Neuron (in vitro differentiated cells): ENCODE measurements at regions not wholly inside any gene's neighbourhood (a gene's known extent, or its start where the extent isn't known, plus 50 kb on each side); places are given as distances from the start of the nearest gene placed in this dataset.

Experiments
- H2AFZ ChIP-seq: one replicate; pipeline ENCODE4 v1.6.1; 2013; ENCODE audit warnings: low read depth, mild to moderate bottlenecking, inconsistent platforms, low read length, moderate library complexity
- H3K27me3 ChIP-seq: one replicate; pipeline ENCODE4 v1.6.1; 2013; ENCODE audit warnings: low read length; ENCODE audit not compliant: insufficient read depth
- H3K36me3 ChIP-seq: one replicate; pipeline ENCODE4 v1.6.1; 2013; ENCODE audit warnings: low read length; ENCODE audit not compliant: insufficient read depth
- H3K4me1 ChIP-seq: one replicate; pipeline ENCODE4 v1.6.1; 2013; ENCODE audit warnings: low read length; ENCODE audit not compliant: insufficient read depth
- H3K4me3 ChIP-seq: 2 replicates; pipeline ENCODE4 v1.5.1; 2013; ENCODE audit warnings: mild to moderate bottlenecking, low read length, moderate library complexity
- H3K9me3 ChIP-seq: one replicate; pipeline ENCODE4 v1.6.1; 2013; ENCODE audit warnings: low read length

GRCh38 chr4:133812954-133813353 is 388.6 kb downstream of the PABPC4L start:
- Histone ChIP-seq H2AFZ (no peak overlapping the region), H3K4me3 (no peak overlapping the region), H3K36me3 (no peaks in the 10 kb centered on the region)

GRCh38 chr4:133812236-133812635 is 389.4 kb downstream of the PABPC4L start:
- Histone ChIP-seq H3K36me3 (no peaks in the 10 kb centered on the region), H2AFZ (peak overlapping the region; percentile 0), H3K9me3 (no peaks in the 10 kb centered on the region), H3K4me3 (no peak overlapping the region), H3K27me3 (no peaks in the 10 kb centered on the region), H3K4me1 (no peaks in the 10 kb centered on the region)

More at GRCh38 chr4:133812954-133813353, 388.6 kb downstream of the PABPC4L start:
- no peaks in the 10 kb centered on the region for H3K9me3 ChIP-seq
- no peaks in the 10 kb centered on the region for H3K27me3 ChIP-seq
- H3K4me1 ChIP-seq = no peaks in the 10 kb centered on the region

- Histone ChIP-seq H2AFZ (no peak overlapping the region), H3K36me3 (no peaks in the 10 kb centered on the region), H3K9me3 (no peaks in the 10 kb centered on the region), H3K4me1 (no peaks in the 10 kb centered on the region), H3K27me3 (no peaks in the 10 kb centered on the region), H3K4me3 (no peak overlapping the region)
Measured at GRCh38 chr4:133808151-133808550, 393.4 kb downstream of the PABPC4L start.

GRCh38 chr4:133803341-133803740 is 398.2 kb downstream of the PABPC4L start:
- Histone ChIP-seq H3K36me3 (no peaks in the 10 kb centered on the region), H3K27me3 (no peaks in the 10 kb centered on the region), H2AFZ (no peak overlapping the region), H3K4me1 (peaks cover 37% of the 10 kb centered on the region), H3K9me3 (no peaks in the 10 kb centered on the region), H3K4me3 (no peak overlapping the region)

GRCh38 chr4:133802359-133803140 is 399.0 kb downstream of the PABPC4L start:
- Histone ChIP-seq H3K9me3 (no peaks in the 10 kb centered on the region), H3K36me3 (no peaks in the 10 kb centered on the region), H3K27me3 (no peaks in the 10 kb centered on the region), H3K4me1 (peaks cover 42% of the 10 kb centered on the region), H2AFZ (no peak overlapping the region), H3K4me3 (no peak overlapping the region)

GRCh38 chr4:133801883-133802282 is 399.7 kb downstream of the PABPC4L start:
- no peaks in the 10 kb centered on the region for H3K36me3 ChIP-seq
- no peaks in the 10 kb centered on the region for H3K27me3 ChIP-seq
- peaks cover 43% of the 10 kb centered on the region for H3K4me1 ChIP-seq
- no peak overlapping the region for H3K4me3 ChIP-seq
- no peak overlapping the region for H2AFZ ChIP-seq
- no peaks in the 10 kb centered on the region for H3K9me3 ChIP-seq

- peaks cover 43% of the 10 kb centered on the region for H3K4me1 ChIP-seq
- H3K4me3 ChIP-seq = no peak overlapping the region
- no peaks in the 10 kb centered on the region for H3K9me3 ChIP-seq
- H3K27me3 ChIP-seq = no peaks in the 10 kb centered on the region
- no peaks in the 10 kb centered on the region for H3K36me3 ChIP-seq
- no peak overlapping the region for H2AFZ ChIP-seq
Measured at GRCh38 chr4:133800966-133801365, 400.6 kb downstream of the PABPC4L start.

- H3K4me1 ChIP-seq = peaks cover 43% of the 10 kb centered on the region
- H2AFZ ChIP-seq = no peak overlapping the region
- H3K27me3 ChIP-seq = no peaks in the 10 kb centered on the region
- no peak overlapping the region for H3K4me3 ChIP-seq
- H3K9me3 ChIP-seq = no peaks in the 10 kb centered on the region
- no peaks in the 10 kb centered on the region for H3K36me3 ChIP-seq
Measured at GRCh38 chr4:133799717-133800315, 401.8 kb downstream of the PABPC4L start.

GRCh38 chr4:133777661-133778060 is 423.9 kb downstream of the PABPC4L start:
- Histone ChIP-seq H3K27me3 (no peaks in the 10 kb centered on the region), H3K9me3 (no peaks in the 10 kb centered on the region), H3K4me1 (no peaks in the 10 kb centered on the region), H3K36me3 (no peaks in the 10 kb centered on the region), H3K4me3 (no peak overlapping the region), H2AFZ (no peak overlapping the region)

- Histone ChIP-seq H3K4me1 (no peaks in the 10 kb centered on the region), H3K36me3 (no peaks in the 10 kb centered on the region), H3K27me3 (no peaks in the 10 kb centered on the region)
Measured at GRCh38 chr4:133776961-133777360, 424.6 kb downstream of the PABPC4L start.

GRCh38 chr4:133776503-133776902 is 425.1 kb downstream of the PABPC4L start:
- Histone ChIP-seq H3K27me3 (no peaks in the 10 kb centered on the region), H3K9me3 (no peaks in the 10 kb centered on the region), H3K4me1 (no peaks in the 10 kb centered on the region), H2AFZ (no peak overlapping the region), H3K36me3 (no peaks in the 10 kb centered on the region), H3K4me3 (no peak overlapping the region)

More at GRCh38 chr4:133776961-133777360, 424.6 kb downstream of the PABPC4L start:
- Histone ChIP-seq H3K9me3 (no peaks in the 10 kb centered on the region), H3K4me3 (no peak overlapping the region), H2AFZ (no peak overlapping the region)

GRCh38 chr4:133775881-133776280 is 425.7 kb downstream of the PABPC4L start:
- Histone ChIP-seq H3K9me3 (peaks cover 4% of the 10 kb centered on the region), H3K36me3 (no peaks in the 10 kb centered on the region), H3K4me3 (no peak overlapping the region), H3K27me3 (no peaks in the 10 kb centered on the region), H2AFZ (no peak overlapping the region), H3K4me1 (no peaks in the 10 kb centered on the region)

GRCh38 chr4:133775469-133775868 is 426.1 kb downstream of the PABPC4L start:
- Histone ChIP-seq H3K27me3 (no peaks in the 10 kb centered on the region), H3K4me3 (no peak overlapping the region), H3K9me3 (peaks cover 5% of the 10 kb centered on the region), H3K4me1 (no peaks in the 10 kb centered on the region), H3K36me3 (no peaks in the 10 kb centered on the region), H2AFZ (no peak overlapping the region)
